PC-9 (cell line): ENCODE measurements at regions not wholly inside any gene's neighbourhood (a gene's known extent, or its start where the extent isn't known, plus 50 kb on each side); places are given as distances from the start of the nearest gene placed in this dataset.
A peak's percentile ranks its signal among the peaks of the same experiment; 100 is the strongest.
"Not testable (repeated sequence)": the region's sequence is repeated elsewhere in the genome, so short reads cannot be mapped to it uniquely, and the experiment has no call there.

Source experiments
- BruUV-seq: library from RNA; stranded (reverse); fragments of 400-500 nt; replicated peaks from 2 replicates; lab custom pipeline; 2021; lab: Mats Ljungman, UMichigan
- CTCF ChIA-PET: fragments of 300-600 bp; sonication (Branson Sonifier 250); formaldehyde crosslinking; loops from one replicate; lab custom pipeline; 2022; ENCODE audit warnings: antibody characterized with exemption; lab: Charles Lee
- POLR2A ChIA-PET: fragments of 300-600 bp; sonication (Branson Sonifier 250); formaldehyde crosslinking; loops from one replicate; lab custom pipeline; 2022; ENCODE audit warnings: antibody characterized with exemption; ENCODE audit not compliant: unreplicated experiment; lab: Charles Lee
- DNase-seq, 2 experiments: peaks; one replicate each; pipeline versions ENCODE4 v3.0.0 to v3.0.0-alpha.2; 2015 to 2022; ENCODE audit warnings: mixed read lengths in 1 of 2
- H2AFZ ChIP-seq: fragments of 200-600 bp; sonication (generic); 2 replicates; pipeline ENCODE4 v1.8.1; 2017; ENCODE audit warnings: antibody characterized with exemption
- H3F3A ChIP-seq: fragments of 200-600 bp; sonication (generic); 2 replicates; pipeline ENCODE4 v1.8.1; 2017; ENCODE audit warnings: antibody characterized with exemption, mild to moderate bottlenecking, low read depth; ENCODE audit not compliant: insufficient read depth
- H3K27ac ChIP-seq: fragments of 200-600 bp; sonication (generic); 2 replicates; pipeline ENCODE4 v1.6.1; 2016; ENCODE audit warnings: mixed run types
- H3K27me3 ChIP-seq: fragments of 200-600 bp; sonication (generic); 2 replicates; pipeline ENCODE4 v1.6.1; 2016; ENCODE audit warnings: low read depth, mixed run types; ENCODE audit not compliant: insufficient read depth
- H3K36me3 ChIP-seq: fragments of 200-600 bp; sonication (generic); 2 replicates; pipeline ENCODE4 v1.6.1; 2016; ENCODE audit warnings: low read depth, mixed run types
- H3K4me1 ChIP-seq: fragments of 200-600 bp; sonication (generic); replicated peaks from 2 replicates; pipeline ENCODE4 v1.6.1; 2016; ENCODE audit warnings: mixed run types; ENCODE audit not compliant: insufficient read depth
- H3K4me2 ChIP-seq: fragments of 200-600 bp; sonication (generic); 2 replicates; pipeline ENCODE4 v1.6.1; 2017; ENCODE audit warnings: mixed run types
- H3K4me3 ChIP-seq: fragments of 200-600 bp; sonication (generic); 2 replicates; pipeline ENCODE4 v1.6.1; 2016; ENCODE audit warnings: mixed run types
- H3K79me2 ChIP-seq: fragments of 200-600 bp; sonication (generic); 2 replicates; pipeline ENCODE4 v1.6.1; 2017; ENCODE audit warnings: low read depth, mixed run types
- H3K9me2 ChIP-seq: fragments of 200-600 bp; sonication (generic); 2 replicates; pipeline ENCODE4 v1.8.1; 2017; ENCODE audit warnings: mild to moderate bottlenecking; ENCODE audit not compliant: insufficient read depth
- H3K9me3 ChIP-seq: fragments of 200-600 bp; sonication (generic); 2 replicates; pipeline ENCODE4 v1.8.1; 2016; ENCODE audit warnings: low read depth; ENCODE audit not compliant: insufficient read depth
- H4K20me1 ChIP-seq: fragments of 200-600 bp; sonication (generic); 2 replicates; pipeline ENCODE4 v1.8.1; 2017; ENCODE audit not compliant: insufficient read depth
- EZH2 ChIP-seq: fragments of 200-600 bp; sonication (generic); IDR thresholded peaks from 2 replicates; pipeline ENCODE4 v1.8.0; 2017; ENCODE audit warnings: antibody characterized with exemption, low read depth
- intact Hi-C: fragments of 100-400 bp; cut with micrococcal nuclease; formaldehyde crosslinking; loops from one replicate; pipeline ENCODE4 v1.10.0; 2022; ENCODE audit not compliant: unreplicated experiment
- TF ChIP-seq, protein P1 (sequence below): fragments of 200-600 bp; sonication (generic); conservative IDR thresholded peaks from 2 replicates; pipeline ENCODE4 v1.6.1; 2017; ENCODE audit warnings: mixed run types, antibody characterized with exemption, mild to moderate bottlenecking, moderate library complexity

DNA sequence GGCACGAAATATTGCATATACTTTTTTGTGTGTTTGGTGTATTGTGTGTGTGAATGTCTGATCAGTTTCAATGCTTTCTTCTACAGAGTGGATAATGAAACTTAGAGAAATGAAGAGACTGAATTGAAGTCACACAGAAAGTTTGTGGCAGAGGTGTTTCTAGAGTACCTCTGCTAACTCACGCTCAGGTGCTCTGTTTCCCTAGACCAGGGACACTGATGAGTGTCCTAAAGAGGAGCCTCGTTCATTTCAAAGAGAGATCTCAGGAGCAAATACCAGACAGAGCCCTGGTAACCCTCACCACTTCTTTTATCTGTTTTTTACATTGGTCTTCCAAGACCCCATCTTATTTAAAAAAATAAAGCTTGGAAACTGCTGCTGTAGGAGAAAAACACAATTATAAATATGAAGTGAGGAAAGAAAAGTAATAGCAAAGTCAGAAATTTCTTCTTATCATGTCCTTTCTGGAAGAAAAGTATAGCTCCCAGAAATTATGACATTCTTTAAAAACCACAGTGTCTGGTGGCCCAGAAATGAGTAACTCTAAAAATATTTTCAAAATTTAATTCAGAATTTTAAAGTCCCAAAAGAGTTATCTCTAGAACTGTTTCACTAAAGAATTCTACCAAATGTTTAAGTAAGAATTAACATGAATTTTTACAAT lies 720.6 kb downstream of the RFPL4B start:
- Histone ChIP-seq H3K27ac (no peak overlapping the region), H3F3A (no peaks in the 10 kb centered on the region), H3K9me3 (peaks cover 15% of the 10 kb centered on the region), H3K27me3 (no peaks in the 10 kb centered on the region), H2AFZ (peak overlapping the region; percentile 69; the same call in 1 of the 2 replicates), H3K79me2 (no peaks in the 10 kb centered on the region), H4K20me1 (no peaks in the 10 kb centered on the region), H3K9me2 (0 out of 2 replicates have a peak, but pooled peaks cover 1% of the 10 kb centered on the region), H3K4me2 (0 out of 2 replicates have a peak overlapping the region, but pooled peaks have one; percentile 1), H3K36me3 (no peaks in the 10 kb centered on the region), H3K4me1 (peaks cover 10% of the 10 kb centered on the region; the same call in 1 of the 2 replicates), H3K4me3 (no peak overlapping the region)
- TF ChIP-seq EZH2, result no peak
- TF ChIP-seq, protein P1, sequence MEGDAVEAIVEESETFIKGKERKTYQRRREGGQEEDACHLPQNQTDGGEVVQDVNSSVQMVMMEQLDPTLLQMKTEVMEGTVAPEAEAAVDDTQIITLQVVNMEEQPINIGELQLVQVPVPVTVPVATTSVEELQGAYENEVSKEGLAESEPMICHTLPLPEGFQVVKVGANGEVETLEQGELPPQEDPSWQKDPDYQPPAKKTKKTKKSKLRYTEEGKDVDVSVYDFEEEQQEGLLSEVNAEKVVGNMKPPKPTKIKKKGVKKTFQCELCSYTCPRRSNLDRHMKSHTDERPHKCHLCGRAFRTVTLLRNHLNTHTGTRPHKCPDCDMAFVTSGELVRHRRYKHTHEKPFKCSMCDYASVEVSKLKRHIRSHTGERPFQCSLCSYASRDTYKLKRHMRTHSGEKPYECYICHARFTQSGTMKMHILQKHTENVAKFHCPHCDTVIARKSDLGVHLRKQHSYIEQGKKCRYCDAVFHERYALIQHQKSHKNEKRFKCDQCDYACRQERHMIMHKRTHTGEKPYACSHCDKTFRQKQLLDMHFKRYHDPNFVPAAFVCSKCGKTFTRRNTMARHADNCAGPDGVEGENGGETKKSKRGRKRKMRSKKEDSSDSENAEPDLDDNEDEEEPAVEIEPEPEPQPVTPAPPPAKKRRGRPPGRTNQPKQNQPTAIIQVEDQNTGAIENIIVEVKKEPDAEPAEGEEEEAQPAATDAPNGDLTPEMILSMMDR, result no peak
- DNase-seq, result no peak
- intact Hi-C loops, result no loop called here
- POLR2A ChIA-PET, result no interaction called here
- CTCF ChIA-PET, result no interaction called here
- no TSS peak for BruUV-seq

DNA sequence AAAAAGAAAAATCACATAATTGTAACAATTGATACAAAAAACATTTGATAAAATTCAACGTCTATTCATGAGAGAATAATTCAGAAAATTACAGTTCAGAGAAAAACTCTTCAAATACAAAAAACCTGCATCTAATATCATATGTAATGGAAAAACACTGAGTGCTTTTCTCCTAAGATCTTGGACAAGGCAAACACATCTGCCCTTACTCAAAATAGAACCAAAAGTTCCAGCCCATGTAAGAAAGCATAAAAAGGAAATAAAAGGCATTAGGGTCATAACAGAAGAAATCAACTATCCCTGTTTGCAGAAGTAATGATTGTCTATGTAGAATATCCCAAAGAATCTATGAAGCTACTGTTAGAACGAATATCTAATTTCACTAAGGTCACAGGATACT lies 721.4 kb downstream of the RFPL4B start:
- BruUV-seq, result no TSS peak
- Histone ChIP-seq H3K4me1 (peaks cover 10% of the 10 kb centered on the region; the same call in 1 of the 2 replicates), H3F3A (no peaks in the 10 kb centered on the region), H2AFZ (no peak overlapping the region), H3K4me2 (no peak overlapping the region), H4K20me1 (no peaks in the 10 kb centered on the region), H3K27ac (no peak overlapping the region), H3K4me3 (no peak overlapping the region), H3K9me3 (peaks cover 21% of the 10 kb centered on the region), H3K36me3 (no peaks in the 10 kb centered on the region), H3K9me2 (no peaks in the 10 kb centered on the region), H3K79me2 (no peaks in the 10 kb centered on the region), H3K27me3 (no peaks in the 10 kb centered on the region)
- CTCF ChIA-PET, result interaction anchor here (0.8 kb wide), 1 partner anchor 552 kb away, joined by 3 read pairs; no protein-coding TSS in a partner anchor
- intact Hi-C loops, result no loop called here
- no peak for DNase-seq
- TF ChIP-seq, protein P1, result no peak
- no peak for TF ChIP-seq EZH2
- POLR2A ChIA-PET, result no interaction called here

- H3K79me2 ChIP-seq, intact Hi-C loops, DNase-seq, H3K9me2 ChIP-seq, H4K20me1 ChIP-seq, H3K4me3 ChIP-seq, CTCF ChIA-PET, H3K27ac ChIP-seq, H3F3A ChIP-seq, H3K36me3 ChIP-seq, H3K4me2 ChIP-seq, POLR2A ChIA-PET, H2AFZ ChIP-seq, H3K27me3 ChIP-seq, BruUV-seq, H3K4me1 ChIP-seq: not testable (repeated sequence)
- peaks cover 21% of the 10 kb centered on the region for H3K9me3 ChIP-seq
These were observed 723.6 kb downstream of the RFPL4B start for GRCh38 chr6:113070681-113071080.
